Progenitor cell of endocrine pancreas (in vitro differentiated cells): ENCODE measurements at regions not wholly inside any gene's neighbourhood (a gene's known extent, or its start where the extent isn't known, plus 50 kb on each side); places are given as distances from the start of the nearest gene placed in this dataset.

ENCODE experiments used
- DNase-seq: peaks from one replicate; pipeline ENCODE4 v3.0.0; 2021; ENCODE audit warnings: low spot score; ENCODE audit not compliant: unreplicated experiment
- H3K27ac Mint-ChIP-seq: 2 replicates; pipeline ENCODE4 v1.8.0; 2021; ENCODE audit warnings: mild to moderate bottlenecking, moderate library complexity, mixed read lengths
- H3K27me3 Mint-ChIP-seq: 2 replicates; pipeline ENCODE4 v1.8.0; 2021; ENCODE audit warnings: mixed read lengths
- H3K36me3 Mint-ChIP-seq: 2 replicates; pipeline ENCODE4 v1.8.0; 2022; ENCODE audit warnings: mixed read lengths; ENCODE audit not compliant: insufficient read depth
- H3K4me1 Mint-ChIP-seq: 2 replicates; pipeline ENCODE4 v1.8.0; 2021; ENCODE audit warnings: low read depth, mixed read lengths
- H3K4me3 Mint-ChIP-seq: 2 replicates; pipeline ENCODE4 v1.8.0; 2021; ENCODE audit warnings: low read depth, mild to moderate bottlenecking, moderate library complexity, mixed read lengths
- H3K9me3 Mint-ChIP-seq: 2 replicates; pipeline ENCODE4 v1.8.0; 2021; ENCODE audit warnings: low read depth, mixed read lengths
- CTCF ChIP-seq: fragments of 200-600 bp; sonication (generic); IDR thresholded peaks from one replicate; pipeline ENCODE4 v1.5.0; 2021; ENCODE audit warnings: antibody characterized with exemption, mild to moderate bottlenecking; ENCODE audit not compliant: unreplicated experiment

GRCh38 chr6:122116119-122116834, 283.2 kb upstream of the HSF2 start:
- TF ChIP-seq CTCF, result no peak
- H3K4me1 Mint-ChIP-seq, result no peaks in the 10 kb centered on the region
- no peak for DNase-seq
- no peaks in the 10 kb centered on the region for H3K36me3 Mint-ChIP-seq
- H3K4me3 Mint-ChIP-seq, result no peak overlapping the region
- no peaks in the 10 kb centered on the region for H3K27me3 Mint-ChIP-seq
- no peaks in the 10 kb centered on the region for H3K9me3 Mint-ChIP-seq
- no peak overlapping the region for H3K27ac Mint-ChIP-seq

- H3K4me1 Mint-ChIP-seq, result no peaks in the 10 kb centered on the region
- no peaks in the 10 kb centered on the region for H3K36me3 Mint-ChIP-seq
- H3K4me3 Mint-ChIP-seq, result no peak overlapping the region
- no peak overlapping the region for H3K27ac Mint-ChIP-seq
- no peak for DNase-seq
- H3K9me3 Mint-ChIP-seq, result no peaks in the 10 kb centered on the region
- no peaks in the 10 kb centered on the region for H3K27me3 Mint-ChIP-seq
- no peak for TF ChIP-seq CTCF
Measured at GRCh38 chr6:122116835-122117627, 282.4 kb upstream of the HSF2 start.

GRCh38 chr6:122118945-122119506, 280.4 kb upstream of the HSF2 start:
- no peak for DNase-seq
- H3K27me3 Mint-ChIP-seq, result no peaks in the 10 kb centered on the region
- no peaks in the 10 kb centered on the region for H3K9me3 Mint-ChIP-seq
- H3K4me1 Mint-ChIP-seq, result no peaks in the 10 kb centered on the region
- H3K4me3 Mint-ChIP-seq, result no peak overlapping the region
- H3K27ac Mint-ChIP-seq, result no peak overlapping the region
- H3K36me3 Mint-ChIP-seq, result no peaks in the 10 kb centered on the region
- TF ChIP-seq CTCF, result no peak

GRCh38 chr6:122122202-122122601, 277.2 kb upstream of the HSF2 start:
- DNase-seq, result no peak
- Mint-ChIP-seq H3K9me3 (no peaks in the 10 kb centered on the region), H3K36me3 (no peaks in the 10 kb centered on the region), H3K4me1 (no peaks in the 10 kb centered on the region), H3K27me3 (no peaks in the 10 kb centered on the region), H3K4me3 (no peak overlapping the region), H3K27ac (no peak overlapping the region)
- no peak for TF ChIP-seq CTCF

GRCh38 chr6:122122686-122123085, 276.8 kb upstream of the HSF2 start:
- no peak for DNase-seq
- Mint-ChIP-seq H3K9me3 (no peaks in the 10 kb centered on the region), H3K27ac (no peak overlapping the region), H3K36me3 (no peaks in the 10 kb centered on the region), H3K4me3 (no peak overlapping the region), H3K4me1 (no peaks in the 10 kb centered on the region), H3K27me3 (no peaks in the 10 kb centered on the region)
- TF ChIP-seq CTCF, result no peak
